Choroid plexus epithelial cell (primary cell): ENCODE measurements at regions not wholly inside any gene's neighbourhood (a gene's known extent, or its start where the extent isn't known, plus 50 kb on each side); places are given as distances from the start of the nearest gene placed in this dataset.

ENCODE experiments used
- DNase-seq: peaks from one replicate; pipeline ENCODE4 v3.0.0-alpha.2; 2010; ENCODE audit warnings: low read depth
- H3K4me3 ChIP-seq: 2 replicates; pipeline ENCODE4 v1.5.1; 2011; ENCODE audit warnings: low read depth, mild to moderate bottlenecking, control low read depth, low read length, moderate library complexity
- TF ChIP-seq, protein P1 (sequence below): conservative IDR thresholded peaks from 2 replicates; pipeline ENCODE4 v1.5.1; 2011; ENCODE audit warnings: low read depth, mild to moderate bottlenecking, control low read depth, inconsistent platforms, low read length, moderate library complexity

DNA sequence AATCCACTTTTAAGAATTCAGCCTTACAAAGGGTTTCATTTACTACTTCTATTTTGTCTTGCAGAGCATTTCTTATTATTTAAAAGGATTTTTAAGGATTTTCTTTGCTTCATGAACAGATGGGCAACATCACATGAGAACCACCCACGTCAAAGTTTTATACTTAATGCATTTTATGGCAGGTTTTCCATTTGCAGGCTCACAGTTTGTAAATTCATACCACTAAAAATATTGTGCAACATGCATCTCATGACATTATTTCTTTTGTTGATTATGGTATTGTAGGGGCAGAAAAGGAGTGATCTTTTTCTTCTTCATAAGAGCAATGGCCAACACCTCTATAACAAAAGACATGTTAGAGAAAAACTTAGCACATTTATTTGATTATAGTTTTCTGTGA is 554.0 kb upstream of the SPRY2 start:
- no peak for DNase-seq
- TF ChIP-seq, protein P1, sequence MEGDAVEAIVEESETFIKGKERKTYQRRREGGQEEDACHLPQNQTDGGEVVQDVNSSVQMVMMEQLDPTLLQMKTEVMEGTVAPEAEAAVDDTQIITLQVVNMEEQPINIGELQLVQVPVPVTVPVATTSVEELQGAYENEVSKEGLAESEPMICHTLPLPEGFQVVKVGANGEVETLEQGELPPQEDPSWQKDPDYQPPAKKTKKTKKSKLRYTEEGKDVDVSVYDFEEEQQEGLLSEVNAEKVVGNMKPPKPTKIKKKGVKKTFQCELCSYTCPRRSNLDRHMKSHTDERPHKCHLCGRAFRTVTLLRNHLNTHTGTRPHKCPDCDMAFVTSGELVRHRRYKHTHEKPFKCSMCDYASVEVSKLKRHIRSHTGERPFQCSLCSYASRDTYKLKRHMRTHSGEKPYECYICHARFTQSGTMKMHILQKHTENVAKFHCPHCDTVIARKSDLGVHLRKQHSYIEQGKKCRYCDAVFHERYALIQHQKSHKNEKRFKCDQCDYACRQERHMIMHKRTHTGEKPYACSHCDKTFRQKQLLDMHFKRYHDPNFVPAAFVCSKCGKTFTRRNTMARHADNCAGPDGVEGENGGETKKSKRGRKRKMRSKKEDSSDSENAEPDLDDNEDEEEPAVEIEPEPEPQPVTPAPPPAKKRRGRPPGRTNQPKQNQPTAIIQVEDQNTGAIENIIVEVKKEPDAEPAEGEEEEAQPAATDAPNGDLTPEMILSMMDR, result no peak
- no peak overlapping the region for H3K4me3 ChIP-seq

DNA sequence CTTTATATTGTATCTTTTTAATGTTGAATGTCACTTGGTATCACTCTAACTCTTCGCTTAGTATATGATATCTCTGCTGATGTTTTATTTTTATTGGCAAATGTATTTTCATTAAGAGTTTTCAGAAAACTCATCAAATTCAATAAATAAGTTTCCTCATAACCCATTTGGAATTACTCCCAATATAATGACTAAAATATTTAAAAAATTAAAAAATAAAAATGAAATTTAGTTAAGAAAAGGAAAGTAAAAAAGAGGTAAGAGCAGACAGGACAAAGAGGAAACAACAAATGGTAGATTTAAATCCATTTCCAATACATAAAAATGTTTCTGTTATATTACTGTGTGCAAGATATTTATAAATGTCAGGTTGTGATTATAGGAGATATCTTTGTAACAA is 548.9 kb upstream of the SPRY2 start:
- no peak overlapping the region for H3K4me3 ChIP-seq
- DNase-seq, result no peak
- TF ChIP-seq, protein P1, result no peak

DNA sequence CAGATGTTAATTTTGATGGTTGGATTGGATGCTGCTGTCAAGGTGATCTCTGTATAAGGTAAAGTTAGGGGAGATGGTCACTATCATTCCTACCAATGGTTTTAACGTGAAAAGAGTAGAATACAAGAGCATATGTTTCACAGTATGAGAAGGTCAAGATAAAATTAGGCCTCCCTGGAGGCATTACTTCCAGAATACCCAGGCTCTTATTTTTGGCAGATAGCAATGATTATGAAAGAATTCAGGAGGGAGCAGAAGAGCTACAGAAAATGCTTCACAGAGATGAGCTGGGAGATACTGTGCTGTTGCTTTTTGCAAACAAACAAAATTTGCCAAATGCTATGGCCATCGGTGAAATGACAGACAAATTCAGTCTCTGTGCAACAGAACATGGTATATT is 547.5 kb upstream of the SPRY2 start:
- DNase-seq, result no peak
- TF ChIP-seq, protein P1, result no peak
- no peak overlapping the region for H3K4me3 ChIP-seq

DNA sequence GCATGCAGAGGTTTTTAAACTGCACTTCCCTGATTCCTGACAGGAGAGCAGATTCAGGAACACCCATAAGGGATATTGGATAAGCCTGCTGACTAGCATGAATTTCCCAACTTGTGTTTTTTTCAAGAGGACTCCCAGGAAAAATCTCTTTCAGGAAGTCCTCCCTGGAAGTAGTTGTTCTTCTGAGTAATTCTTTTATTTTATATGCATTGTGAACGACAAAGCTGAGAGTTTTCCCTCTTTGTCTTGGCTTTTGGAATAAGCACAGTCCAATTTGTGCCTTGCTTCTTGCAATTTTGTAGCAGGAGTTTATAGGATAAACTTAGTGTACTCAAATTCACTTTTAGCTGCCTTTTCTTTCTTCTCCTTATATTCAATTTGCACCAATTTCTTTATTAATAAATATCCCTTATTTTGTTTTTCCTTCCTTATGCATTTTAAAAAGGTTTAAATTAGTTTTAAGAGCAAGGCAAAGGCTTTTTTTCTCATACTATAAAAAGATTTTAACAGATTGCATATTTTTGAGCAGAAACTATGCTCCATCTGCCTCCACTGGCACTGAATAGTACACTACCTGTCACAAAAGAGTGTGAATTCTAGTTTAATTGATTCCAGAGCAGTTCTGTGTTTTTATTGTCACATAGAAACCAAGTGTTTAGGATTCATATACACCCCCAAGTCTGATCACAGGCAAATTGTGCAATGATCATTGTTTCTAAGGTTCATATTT is 543.3 kb upstream of the SPRY2 start:
- no peak overlapping the region for H3K4me3 ChIP-seq
- TF ChIP-seq, protein P1, result no peak
- DNase-seq, result no peak

DNA sequence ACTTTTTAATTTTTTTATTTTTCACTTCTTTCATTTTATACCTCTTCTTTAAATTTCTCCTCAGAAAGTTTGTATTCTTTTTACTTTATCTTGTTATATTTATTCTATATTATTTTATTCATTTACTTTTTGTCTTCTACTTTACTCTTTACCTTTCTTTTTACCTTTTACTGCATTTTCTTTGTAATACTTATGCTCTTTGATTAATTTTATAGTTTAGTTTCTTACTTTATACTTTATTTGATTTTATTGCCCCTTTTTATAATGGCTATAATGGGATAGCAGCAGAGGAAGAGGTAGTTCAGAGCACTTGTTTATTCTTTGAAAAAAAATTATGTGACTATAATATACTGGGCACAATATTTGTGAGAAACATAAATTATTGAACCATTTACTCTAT is 542.6 kb upstream of the SPRY2 start:
- TF ChIP-seq, protein P1, result no peak
- no peak overlapping the region for H3K4me3 ChIP-seq
- no peak for DNase-seq

DNA sequence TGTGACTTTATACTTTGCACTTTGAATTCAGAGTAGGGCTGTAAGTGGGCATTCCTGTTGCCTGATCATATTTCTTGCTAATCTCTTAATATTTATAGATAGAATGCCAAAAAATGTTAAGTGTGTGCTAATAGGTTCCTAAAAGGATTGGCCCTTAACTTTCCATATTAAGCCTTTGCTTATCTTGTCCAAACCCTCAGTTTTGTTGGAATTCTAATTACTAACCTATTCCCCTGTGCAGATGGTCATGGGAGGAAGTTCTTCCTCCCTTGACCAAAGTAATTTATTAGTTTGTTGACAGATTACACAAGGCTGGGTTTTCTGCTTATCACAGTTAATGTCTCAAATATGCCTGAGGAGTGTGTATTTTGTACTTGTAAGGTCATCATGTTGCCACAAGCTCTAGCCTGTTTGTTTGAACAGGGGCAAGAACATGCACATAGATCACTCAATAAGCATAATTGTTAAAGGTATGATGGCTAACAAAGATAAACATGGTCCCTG is 541.1 kb upstream of the SPRY2 start:
- DNase-seq, result peak; percentile 26
- TF ChIP-seq, protein P1, result no peak
- H3K4me3 ChIP-seq, result no peak overlapping the region

DNA sequence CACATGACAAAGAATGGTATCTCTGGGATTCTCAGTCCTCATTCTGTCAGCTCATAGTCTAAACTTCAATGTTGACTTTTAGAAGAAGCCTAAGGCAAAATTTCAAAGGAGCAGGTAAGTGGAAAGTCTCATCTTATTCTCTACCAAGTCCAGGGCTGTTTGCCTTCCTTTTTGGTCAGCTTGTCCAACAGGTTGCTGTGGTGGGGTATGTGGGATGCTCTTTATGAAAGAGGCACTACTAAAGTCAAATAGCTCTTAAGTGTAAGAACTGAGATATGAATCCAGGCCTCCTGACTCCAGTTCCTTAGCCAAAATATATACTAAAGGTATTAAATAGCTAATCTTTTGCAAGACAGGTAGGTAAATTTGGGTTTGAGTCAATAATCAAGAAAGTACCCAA is 540.6 kb upstream of the SPRY2 start:
- TF ChIP-seq, protein P1, result no peak
- no peak overlapping the region for H3K4me3 ChIP-seq
- no peak for DNase-seq
